Activated gamma-delta T cell (primary cell): ENCODE measurements at regions not wholly inside any gene's neighbourhood (a gene's known extent, or its start where the extent isn't known, plus 50 kb on each side); places are given as distances from the start of the nearest gene placed in this dataset.

ENCODE experiments used
- DNase-seq: peaks from one replicate; lab custom pipeline; 2025; lab: John Stamatoyannopoulos, UW

DNA sequence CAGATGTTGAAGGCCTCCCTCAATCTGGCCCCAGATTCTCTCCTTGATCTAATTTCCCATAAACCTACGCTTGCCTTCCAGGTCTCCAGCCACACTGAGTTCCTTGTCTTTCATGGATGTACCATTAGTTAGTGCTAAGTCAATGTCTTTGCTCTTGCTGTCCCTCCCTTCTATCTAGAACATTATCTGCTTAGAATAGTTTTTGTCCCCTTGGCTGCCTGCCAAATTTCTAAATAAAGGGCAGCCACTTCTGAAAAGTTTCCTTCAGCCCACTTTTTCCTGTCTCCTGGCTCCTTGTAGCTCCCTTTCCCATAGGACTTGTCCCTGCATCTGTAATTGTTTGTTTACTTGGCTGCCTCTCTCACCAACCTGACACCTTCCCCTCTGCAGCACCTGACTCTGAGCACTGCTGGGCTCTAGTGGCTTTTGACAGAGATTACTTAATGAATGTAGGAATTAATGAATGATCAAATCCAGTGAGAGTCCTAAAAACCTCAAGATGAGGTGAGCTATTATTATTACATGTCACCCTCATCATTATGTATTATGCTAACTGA, 58.3 kb downstream of the CXCL12 start:
- DNase-seq = no peak

DNA sequence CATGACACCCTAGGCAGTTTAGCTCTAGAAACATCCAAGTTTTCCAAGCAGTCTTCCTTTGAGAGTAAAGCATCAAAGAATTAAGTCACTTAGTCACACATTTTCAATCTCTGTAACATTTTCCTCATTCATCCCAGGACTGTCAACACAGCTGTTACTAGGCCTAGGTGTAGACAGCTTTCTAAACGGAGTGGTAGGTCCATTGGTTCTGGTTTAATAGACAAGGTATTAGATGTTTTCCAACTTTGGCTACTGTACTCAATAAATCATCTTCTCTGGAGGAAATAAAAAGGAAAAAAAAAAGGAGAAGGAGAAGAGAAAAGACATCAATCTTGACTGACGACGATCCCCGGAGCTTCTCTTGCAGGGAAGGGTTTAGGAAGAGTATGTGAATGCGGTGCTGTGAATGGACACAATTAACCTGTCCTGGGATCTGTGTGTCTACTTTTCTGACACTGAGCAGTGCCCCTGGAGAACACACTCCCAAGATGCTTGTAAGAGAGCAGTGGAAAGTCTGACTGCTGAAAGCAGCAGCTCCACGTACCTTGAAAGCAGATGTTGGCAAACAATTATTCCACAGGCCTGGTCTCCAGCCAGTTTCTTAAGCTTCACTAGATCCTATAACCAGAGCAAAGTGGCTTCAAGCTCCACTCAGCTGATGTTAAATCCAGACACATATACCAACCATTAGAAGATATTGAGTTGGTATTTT, 59.1 kb downstream of the CXCL12 start:
- DNase-seq = no peak

DNA sequence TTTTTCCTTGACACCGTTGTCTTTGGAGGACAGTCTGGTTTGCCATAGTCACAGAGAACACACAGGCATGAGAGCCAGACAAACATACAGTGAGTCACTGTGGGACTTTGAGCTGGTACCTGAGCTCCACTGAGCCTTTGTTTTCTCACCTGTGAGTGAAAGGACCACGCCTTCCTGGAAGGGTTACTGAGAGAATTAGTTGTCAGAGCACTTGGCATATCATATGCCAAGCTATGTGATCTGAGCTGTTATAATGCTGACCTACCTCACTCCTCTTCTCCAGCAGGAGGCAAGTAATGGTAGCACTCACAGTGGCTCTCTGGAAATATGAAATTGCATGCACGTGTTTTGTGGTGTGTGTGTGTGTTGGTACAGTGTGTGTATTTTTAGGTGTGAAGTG, 59.7 kb downstream of the CXCL12 start:
- no peak for DNase-seq

DNA sequence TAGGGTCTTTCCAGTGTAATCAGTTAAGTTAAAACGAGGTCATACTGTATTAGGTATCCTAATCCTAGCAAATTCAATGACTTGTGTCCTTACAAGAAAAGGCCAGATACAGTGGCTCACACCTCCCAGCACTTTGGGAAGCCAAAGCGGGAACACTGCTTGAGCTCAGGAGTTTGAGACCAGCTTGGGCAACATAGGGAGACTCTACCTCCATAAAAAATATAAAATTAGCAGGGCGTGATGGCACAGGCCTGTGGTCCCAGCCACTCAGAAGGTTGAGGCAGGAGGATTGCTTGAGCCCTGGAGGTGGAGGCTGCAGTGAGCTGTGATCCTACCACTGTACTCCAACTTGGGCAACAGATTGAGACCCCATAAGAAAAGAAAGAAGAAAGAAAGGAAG, 61.1 kb downstream of the CXCL12 start:
- DNase-seq = no peak

DNA sequence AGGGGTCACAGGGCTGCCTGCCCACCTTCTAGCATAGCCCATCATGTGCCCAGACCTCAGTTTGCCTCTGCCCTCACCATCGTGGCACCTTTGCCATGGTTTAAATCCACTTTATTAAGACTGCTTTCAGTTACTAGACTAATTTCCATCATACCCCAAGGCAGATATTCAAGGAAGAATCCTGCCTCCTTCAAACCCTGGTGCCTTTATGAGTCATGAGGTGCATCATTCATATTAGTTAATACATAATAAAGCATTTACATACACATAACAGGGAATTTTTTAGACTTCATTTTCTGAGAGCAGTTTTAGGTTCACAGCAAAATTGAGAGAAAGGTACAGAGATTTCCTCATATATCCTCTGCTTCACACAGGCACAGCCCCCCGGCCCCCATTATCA, 62.8 kb downstream of the CXCL12 start:
- no peak for DNase-seq

DNA sequence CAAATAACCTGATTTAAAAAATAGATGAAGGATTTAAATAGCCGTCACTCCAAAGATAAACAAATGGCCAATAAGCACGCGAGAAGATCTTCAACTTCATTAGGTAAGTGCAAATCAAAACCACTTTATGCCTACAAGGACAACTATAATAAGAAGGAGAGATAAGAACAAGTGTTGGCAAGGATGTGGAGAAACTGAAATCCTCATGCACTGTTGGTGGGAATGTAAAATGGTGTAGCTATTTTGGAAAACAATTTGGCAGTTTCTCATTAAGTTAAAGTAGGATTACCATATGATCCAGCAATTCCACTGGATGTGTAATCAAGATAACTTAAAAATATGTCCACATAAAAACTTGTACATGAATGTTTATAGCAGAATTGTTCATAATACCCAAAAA, 64.1 kb downstream of the CXCL12 start:
- DNase-seq = no peak

DNA sequence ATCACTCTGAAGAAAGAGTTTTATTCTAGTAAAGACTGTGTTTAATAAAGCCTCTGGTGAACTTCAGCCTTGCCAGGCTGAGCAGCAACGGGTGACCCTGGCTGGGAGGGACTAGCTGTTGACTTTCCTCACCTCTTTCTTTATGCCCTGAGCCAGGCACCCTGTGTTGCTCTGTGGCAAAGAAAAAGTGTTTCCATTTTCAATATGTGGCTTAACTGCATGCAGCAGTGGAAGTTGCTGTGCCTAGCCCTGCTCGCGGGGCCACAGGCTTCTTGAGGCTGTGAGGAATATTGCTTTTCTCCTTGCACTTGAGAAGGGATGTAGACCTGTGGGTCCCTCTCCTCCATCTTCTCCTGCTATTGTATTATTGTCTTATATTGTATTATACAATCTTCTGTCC, 67.0 kb downstream of the CXCL12 start:
- no peak for DNase-seq

DNA sequence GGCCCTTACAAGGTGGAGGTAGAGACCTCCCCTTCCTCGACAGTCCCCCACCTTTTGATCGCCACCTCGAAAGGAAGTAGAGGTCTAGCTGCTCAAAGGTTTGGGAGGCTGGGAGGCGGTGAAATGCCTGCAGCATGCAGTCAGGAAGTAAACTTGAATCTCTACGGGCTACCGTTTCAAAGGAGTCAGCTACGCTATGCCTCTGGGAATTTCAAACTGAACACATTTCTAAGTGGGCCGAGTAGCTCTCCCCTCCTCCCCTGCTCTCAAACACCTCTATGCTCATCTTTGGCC, 68.0 kb downstream of the CXCL12 start:
- DNase-seq = no peak

DNA sequence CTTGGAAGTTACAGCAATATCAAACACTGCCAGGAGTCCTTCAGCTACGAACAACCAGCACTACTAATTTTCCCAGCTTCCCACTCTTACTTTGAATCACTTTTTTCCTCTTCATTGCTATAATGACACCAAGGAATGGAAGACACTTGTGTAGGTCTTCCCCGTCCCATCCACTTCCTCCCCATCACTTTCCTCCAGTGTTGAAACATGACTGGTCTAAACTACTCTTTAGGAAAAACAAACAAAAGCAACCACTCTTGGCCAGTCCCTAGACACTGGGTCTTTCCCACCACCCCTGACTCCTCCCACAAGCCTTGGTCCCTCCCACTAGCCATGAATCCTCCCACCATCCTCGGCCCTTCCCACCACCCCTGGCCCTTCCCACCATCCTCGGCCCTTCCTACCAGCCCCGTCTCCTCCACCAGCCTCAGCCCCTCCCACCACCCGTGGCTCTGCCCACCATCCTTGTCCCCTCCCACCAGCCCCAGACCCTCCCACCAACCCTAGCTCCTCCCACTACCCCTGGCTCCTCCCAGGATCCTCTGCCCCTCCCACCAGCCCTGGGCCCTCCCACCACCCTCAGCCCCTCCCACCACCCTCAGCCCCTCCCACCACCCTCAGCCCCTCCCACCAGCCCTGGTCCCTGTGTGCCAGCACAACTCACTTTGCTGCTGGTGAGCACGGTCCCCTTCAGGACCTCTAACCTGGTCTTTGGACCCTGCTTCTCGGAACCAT, 68.5 kb downstream of the CXCL12 start:
- no peak for DNase-seq

DNA sequence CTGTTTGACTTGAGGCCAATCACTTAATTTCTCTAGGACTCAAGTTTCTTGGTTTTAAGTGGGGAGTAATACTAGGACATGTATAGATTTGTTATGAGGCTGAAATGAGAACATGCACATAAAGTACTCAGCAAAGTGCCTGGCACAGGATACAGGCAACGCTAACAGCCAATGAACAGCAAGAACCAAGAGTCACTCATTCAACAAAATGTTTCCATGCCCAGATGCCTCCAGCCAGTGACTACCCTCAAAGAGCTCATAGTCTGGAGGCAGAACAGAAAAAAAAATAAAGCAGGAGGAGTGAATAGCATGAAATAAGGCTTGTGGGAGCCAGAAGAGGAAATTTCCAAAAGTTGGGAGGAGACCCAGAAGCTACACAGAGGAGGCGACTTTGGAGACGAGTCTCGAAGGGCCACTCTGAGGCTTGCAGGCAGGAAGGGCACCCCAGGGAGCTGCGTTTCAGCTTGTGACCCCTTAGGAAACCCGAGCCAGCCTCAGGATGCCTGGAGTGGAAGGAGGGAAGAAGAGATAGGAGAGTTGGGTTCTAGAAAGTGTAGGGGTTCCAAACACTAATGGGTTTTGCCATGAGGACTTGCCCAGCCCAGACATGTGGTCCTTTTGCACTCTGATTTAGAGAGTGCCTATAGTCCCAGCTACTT, 70.0 kb downstream of the CXCL12 start:
- DNase-seq = no peak

DNA sequence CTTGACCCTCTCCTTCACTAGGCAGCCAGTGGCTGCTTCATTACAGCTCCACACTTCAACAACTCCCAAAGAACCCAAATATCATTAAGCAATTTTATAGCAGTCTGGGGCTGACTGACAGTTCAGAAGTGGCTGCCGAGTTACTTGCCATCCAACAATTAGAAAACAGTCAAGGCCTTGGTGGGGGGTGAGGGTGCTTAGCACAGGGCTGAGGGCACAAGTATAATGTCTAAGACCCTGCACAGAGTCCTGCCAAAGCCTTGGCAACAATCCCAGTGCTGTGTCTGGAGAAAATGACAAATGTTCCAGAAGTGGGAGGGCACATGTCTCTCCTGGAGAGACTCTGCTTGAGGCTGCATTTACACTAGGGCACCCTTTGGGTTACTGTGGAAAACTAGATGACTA, 71.1 kb downstream of the CXCL12 start:
- DNase-seq = no peak

DNA sequence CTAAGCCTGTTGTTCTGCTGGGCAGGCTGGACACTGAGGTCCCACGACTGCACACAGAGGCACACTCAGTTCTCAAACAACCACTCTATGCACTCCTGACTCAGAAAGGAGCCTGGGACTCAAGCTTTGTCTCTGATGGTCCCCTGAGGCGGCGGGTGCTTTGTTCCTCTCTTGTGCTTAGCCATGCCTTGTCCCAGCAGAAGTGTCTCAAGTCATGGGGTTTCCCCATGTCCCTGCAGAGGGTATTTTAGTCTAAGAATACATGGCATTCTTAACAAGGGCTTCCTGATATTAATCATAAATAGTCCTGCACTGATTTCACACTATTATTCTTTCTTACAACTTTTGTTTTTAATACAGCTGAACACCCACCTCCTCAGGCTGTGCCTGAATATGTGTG, 72.5 kb downstream of the CXCL12 start:
- no peak for DNase-seq

DNA sequence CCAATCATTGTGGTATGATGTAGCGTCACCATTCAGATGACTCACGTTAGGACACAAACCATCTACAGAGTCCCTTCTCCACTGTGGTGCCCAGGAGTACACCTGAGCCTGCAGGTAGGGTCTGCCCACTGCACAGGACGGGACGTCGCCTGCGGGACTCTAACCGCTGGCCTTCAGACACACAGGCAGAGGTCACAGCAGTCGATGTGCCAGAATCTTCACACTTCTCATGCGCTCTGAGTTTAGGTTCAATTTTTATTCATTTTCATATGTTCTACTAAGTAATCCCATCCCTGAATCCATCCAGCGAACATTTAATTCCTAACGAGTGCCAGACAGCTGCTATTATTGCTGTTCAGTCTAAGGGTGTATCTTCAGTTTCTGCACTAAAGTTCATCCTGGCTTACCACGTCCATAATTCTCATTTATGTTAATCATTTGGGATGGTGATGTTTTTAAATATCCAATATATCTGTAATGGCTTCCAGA, 73.3 kb downstream of the CXCL12 start:
- DNase-seq = no peak

DNA sequence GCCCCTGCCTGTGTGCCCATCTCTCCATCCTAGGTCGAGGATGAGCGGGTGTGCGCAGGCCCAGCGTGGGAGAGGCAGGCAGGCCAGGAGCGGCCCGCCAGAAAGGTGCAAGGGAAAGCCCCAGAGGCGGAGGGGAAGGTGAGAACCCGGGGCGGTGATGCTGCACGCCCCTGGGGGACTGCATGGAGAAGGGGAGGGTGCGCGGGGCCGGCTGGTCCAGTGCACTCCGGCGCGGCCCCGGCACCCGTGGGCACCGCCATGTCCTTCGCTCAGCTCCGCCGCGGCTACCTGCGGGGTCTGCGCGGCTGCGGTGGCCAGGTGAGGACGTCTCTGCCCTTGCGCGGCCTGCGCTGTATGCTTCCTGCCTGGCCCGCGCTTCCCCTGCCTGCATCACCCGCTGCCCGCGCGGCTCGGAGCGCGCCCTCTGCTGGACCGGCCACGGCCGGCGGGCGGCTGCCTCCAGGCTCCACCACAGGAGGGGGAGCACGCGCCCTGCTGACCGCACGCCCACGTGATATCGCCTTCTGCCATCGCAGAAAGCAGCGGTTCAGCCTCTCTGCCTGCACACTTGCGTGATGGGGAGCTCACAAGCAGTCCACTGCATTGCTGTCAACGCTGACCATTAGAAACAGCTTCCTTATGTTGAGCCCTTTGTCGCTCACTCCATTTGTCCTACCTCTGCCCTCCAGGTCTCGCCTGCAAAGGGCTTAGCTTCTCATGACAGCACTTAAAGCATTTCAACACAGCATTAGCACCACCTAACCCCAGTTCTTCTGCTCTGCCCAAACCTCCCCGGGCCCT, 73.9 kb downstream of the CXCL12 start:
- peak; percentile 53 for DNase-seq

DNA sequence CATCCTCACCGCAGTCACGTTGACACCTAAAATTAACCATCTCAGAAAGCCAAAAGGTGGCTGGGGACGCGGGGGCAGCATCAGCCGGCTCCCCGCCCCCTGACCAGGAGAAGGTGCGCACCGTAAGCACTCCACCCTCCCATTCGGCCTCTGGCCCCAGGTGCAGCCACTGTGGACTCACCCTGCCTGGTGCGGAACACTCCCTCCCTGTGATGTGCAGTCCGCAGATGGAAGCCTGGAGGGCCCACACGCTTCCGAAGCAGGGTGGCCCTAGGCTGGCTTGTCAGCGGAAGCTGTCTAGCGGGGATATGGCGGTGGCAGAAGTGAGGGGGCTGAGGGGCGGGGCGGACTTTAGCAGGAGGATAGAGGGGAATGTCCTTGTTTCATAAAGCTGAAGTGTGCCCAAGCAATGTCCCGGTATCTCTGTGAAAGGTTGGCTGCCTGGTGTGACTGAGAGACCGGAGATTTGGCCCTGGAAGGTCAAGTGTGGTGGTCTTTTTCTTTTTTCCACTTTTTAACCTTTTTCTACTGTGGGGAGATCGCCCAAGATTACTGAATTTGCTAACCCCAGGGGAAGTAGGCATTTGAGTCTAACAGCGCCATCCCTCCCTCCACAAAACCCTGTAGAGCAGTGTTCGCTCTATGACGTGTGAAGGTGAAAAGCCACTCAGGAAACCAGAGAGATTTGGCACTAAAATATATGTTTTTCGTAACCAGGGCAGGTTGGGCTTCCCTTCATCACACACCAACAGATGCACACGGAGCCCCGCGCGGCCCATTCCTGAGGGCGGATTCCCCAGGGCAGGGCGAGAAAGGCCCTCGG, 74.7 kb downstream of the CXCL12 start:
- DNase-seq = no peak

DNA sequence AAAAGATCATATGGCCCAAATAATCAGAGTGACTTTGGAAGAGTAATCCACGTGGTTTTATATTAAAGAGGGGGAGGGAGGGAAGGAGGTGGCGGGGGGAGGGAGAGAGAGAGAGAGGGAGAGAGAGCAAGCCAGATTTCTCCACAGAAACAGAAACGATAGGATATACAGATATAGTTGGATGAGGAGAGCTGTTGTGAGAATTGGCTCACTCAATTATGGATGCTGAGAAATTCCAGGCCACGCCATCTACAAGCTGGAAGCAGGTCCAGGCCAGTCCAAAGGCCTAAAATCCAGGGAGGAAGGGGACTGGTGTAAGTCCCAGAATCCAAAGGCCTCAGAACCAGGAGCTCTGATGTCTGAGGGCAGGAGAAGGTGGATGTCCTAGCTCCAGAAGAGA, 75.5 kb downstream of the CXCL12 start:
- no peak for DNase-seq

DNA sequence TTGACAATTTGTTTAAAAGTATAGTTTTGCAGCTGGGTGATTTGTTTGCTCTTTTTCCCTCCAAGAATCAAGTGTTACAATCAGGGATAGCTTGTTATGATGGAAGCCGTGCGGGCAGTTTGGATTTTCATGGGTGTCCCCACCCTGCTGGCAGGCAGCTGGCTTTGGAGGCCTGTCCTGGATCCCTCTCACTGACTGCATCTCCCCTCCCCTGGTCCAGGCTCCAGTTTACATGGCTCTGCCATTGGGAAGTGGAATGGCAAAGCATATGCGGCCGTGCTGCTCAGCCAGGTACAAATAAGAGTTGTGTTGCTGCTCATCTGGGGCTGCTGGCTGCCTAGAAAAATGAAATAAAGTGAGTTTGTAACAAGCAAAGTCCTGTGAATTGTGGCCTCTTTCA, 76.0 kb downstream of the CXCL12 start:
- DNase-seq = no peak

DNA sequence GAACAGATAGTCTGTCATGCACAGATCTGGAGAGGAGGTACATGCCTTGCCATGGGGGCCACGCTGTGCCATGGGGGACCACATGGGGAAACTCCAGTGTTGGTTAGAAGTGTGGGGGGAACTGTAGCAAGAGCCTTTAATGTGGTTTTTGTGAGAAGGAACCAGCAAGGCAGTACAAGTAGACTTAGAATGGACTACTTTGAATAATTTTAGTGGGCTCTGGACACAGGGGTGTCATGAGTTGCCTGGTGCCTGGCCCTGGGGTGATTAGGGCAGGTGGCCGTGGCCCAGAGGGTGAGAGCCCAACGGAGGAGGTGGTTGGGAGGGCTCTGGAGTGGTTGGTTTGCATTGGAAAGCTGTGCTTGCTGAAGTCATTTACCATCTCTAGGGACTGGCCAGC, 77.2 kb downstream of the CXCL12 start:
- DNase-seq = no peak

DNA sequence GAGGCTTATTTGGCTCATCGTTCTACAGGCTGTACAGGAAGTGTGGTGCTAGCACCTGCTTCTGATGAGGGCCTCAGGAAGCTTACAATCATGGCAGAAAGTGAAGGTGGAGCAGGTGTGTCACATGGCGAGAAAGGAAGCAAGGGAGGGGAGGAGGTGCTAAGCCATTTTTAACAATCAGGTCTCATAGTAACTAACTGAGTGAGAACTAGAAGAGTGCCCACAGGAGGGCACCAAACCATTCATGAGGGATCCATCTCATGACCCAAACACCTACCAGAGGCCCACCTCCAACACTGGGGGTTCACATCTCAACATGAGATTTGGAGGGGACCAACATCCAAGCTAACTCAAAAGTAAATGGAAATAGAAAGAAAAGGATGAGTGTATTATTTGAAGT, 78.1 kb downstream of the CXCL12 start:
- DNase-seq = no peak

DNA sequence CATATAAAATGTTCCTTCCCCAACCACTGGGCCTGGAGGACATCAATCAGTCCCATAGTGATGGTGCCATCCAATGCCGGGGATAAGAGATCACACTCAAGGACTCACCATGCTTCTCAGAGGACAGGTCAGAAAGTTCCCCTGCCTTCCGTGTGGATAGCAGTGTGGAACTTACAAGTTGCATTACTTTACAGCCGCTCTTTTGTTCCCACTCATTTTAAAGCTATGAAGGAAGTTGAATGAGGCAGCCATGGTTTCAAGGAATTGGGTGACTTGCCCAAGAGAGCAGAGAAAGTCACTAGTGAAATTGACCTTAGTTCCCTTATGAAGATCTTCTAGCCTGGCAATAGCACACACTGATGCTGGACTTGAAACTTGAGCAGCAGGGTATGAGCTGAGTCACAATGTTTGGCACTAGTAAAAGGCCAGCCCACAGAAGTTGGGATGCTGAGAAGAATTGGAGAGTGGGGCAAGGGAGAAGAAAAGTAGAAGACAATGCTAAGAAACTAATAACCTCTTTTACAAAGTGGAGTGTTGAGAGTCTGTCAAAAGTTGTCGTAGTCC, 78.7 kb downstream of the CXCL12 start:
- no peak for DNase-seq

DNA sequence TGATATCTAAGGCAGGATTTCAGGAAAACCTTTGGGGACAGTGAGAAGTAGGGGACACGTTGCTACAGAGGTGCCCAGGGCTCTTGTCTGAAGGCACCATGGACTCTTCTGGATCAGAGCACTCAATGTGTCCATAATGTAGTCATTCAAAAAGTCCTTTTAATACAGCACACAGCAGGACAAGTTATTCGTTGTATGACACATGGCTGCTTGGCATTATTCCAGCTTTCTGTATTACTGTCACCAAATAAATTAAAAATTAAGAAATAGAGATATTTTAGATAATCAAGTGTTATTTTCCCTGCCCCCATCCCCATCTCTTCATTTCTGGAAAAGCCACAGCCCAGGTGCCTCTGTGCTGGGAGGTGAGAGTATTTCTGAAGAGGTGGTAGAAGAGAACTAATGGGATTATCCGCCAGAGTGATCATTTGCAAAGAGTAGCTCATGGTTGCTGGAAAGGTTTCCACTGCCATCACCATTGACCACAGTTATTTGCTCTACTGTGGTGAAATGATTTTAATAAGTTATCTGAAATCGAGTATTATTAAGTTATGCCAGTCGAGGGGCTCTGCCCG, 83.0 kb downstream of the CXCL12 start:
- DNase-seq = no peak
